Neural crest cell (in vitro differentiated cells): ENCODE measurements at regions not wholly inside any gene's neighbourhood (a gene's known extent, or its start where the extent isn't known, plus 50 kb on each side); places are given as distances from the start of the nearest gene placed in this dataset.

Experiments
- DNase-seq: peaks from one replicate; pipeline ENCODE4 v3.0.0; 2021; ENCODE audit warnings: low read depth, mixed read lengths, low spot score
- H3K27ac Mint-ChIP-seq: one replicate; pipeline ENCODE4 v1.8.0; 2021; ENCODE audit warnings: mild to moderate bottlenecking, mixed read lengths; ENCODE audit not compliant: unreplicated experiment
- H3K27me3 Mint-ChIP-seq: 2 replicates; pipeline ENCODE4 v1.8.0; 2021; ENCODE audit warnings: low read depth, mild to moderate bottlenecking, mixed read lengths
- H3K36me3 Mint-ChIP-seq: 2 replicates; pipeline ENCODE4 v1.8.0; 2021; ENCODE audit warnings: low read depth, mild to moderate bottlenecking, mixed read lengths
- H3K4me1 Mint-ChIP-seq: 2 replicates; pipeline ENCODE4 v1.8.0; 2021; ENCODE audit warnings: mixed read lengths
- H3K4me3 Mint-ChIP-seq: one replicate; pipeline ENCODE4 v1.8.0; 2021; ENCODE audit warnings: mild to moderate bottlenecking, mixed read lengths
- H3K9me3 Mint-ChIP-seq: 2 replicates; pipeline ENCODE4 v1.8.0; 2021; ENCODE audit warnings: mixed read lengths
- CTCF ChIP-seq: fragments of 200-600 bp; sonication (generic); conservative IDR thresholded peaks from 2 replicates; pipeline ENCODE4 v1.5.0; 2021; ENCODE audit warnings: antibody characterized with exemption, mild to moderate bottlenecking

DNA sequence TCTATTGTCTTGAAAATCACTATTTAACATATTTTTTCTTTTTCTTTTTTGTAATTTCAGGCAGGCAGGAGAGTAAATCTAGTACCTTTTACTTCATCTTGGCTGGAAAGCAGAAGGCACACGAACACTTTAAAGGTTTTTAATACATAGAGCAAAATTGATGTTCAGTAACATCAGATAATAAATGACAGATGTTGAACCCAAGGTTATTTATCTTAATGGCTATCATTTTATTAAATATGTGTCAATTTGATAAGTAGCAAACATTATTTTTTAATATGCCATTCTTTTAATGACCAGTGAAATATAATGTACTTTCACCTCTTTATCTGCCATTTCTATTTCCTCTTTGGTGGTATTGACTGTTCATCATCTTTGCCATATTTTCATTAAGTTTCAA lies 381.2 kb downstream of the ARHGEF28 start:
- H3K4me3 Mint-ChIP-seq = no peak overlapping the region
- DNase-seq = no peak

GRCh38 chr5:73999297-73999696 lies 373.3 kb downstream of the ARHGEF28 start:
- H3K4me3 Mint-ChIP-seq = no peak overlapping the region

More for the DNA sequence above, 381.2 kb downstream of the ARHGEF28 start:
- Mint-ChIP-seq H3K27me3 (no peaks in the 10 kb centered on the region), H3K36me3 (no peaks in the 10 kb centered on the region), H3K27ac (no peak overlapping the region), H3K9me3 (peaks cover 8% of the 10 kb centered on the region), H3K4me1 (no peaks in the 10 kb centered on the region)
- no peak for TF ChIP-seq CTCF

DNA sequence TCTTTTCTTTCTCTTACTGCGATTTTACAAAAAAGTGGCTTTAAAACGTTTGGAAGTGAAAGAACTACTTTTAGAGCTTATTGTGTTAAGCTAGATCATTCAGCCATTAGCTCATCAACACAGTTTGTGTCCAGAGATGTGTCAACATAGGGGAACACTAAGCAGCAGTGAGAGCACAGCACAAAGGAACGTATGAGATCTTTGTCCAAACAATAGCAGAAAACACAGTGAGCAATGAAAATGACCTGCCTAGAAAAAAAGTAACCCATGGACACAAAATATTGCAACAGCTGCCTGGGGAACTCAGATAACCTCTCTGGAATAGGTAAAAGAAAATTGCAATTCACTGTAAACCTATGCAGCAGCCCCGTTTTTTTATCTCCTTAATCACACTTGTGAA lies 372.5 kb downstream of the ARHGEF28 start:
- Mint-ChIP-seq H3K27ac (no peak overlapping the region), H3K4me3 (no peak overlapping the region), H3K27me3 (no peaks in the 10 kb centered on the region), H3K9me3 (peaks cover 4% of the 10 kb centered on the region), H3K36me3 (no peaks in the 10 kb centered on the region), H3K4me1 (peaks cover 12% of the 10 kb centered on the region)
- DNase-seq = no peak
- TF ChIP-seq CTCF = no peak

More at GRCh38 chr5:73999297-73999696, 373.3 kb downstream of the ARHGEF28 start:
- no peak for TF ChIP-seq CTCF
- Mint-ChIP-seq H3K9me3 (peaks cover 4% of the 10 kb centered on the region), H3K36me3 (no peaks in the 10 kb centered on the region), H3K27me3 (no peaks in the 10 kb centered on the region), H3K27ac (no peak overlapping the region), H3K4me1 (peaks cover 12% of the 10 kb centered on the region)
- DNase-seq = no peak

DNA sequence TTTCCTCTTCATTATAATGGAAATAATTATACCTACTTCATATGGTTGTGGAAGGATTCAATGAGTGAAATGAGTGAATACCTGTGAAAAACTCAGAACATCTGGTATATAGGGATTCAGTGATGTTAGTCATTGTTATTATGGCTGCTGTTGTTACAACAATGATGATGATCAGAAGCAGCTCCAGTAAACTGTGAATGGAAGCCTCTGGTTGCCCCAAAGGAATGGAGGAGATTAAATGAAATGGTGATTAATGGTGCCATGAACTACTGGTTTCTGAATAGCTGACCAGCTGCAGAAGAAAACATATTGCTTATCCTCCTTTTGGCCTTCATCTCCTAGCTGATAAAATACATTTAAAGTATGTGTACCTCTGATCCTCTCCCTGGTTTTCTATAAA lies 372.0 kb downstream of the ARHGEF28 start:
- no peak for DNase-seq
- TF ChIP-seq CTCF = no peak
- H3K36me3 Mint-ChIP-seq = no peaks in the 10 kb centered on the region
- H3K27me3 Mint-ChIP-seq = no peaks in the 10 kb centered on the region
- no peak overlapping the region for H3K27ac Mint-ChIP-seq
- H3K4me3 Mint-ChIP-seq = no peak overlapping the region
- H3K4me1 Mint-ChIP-seq = peaks cover 12% of the 10 kb centered on the region
- H3K9me3 Mint-ChIP-seq = peaks cover 4% of the 10 kb centered on the region

DNA sequence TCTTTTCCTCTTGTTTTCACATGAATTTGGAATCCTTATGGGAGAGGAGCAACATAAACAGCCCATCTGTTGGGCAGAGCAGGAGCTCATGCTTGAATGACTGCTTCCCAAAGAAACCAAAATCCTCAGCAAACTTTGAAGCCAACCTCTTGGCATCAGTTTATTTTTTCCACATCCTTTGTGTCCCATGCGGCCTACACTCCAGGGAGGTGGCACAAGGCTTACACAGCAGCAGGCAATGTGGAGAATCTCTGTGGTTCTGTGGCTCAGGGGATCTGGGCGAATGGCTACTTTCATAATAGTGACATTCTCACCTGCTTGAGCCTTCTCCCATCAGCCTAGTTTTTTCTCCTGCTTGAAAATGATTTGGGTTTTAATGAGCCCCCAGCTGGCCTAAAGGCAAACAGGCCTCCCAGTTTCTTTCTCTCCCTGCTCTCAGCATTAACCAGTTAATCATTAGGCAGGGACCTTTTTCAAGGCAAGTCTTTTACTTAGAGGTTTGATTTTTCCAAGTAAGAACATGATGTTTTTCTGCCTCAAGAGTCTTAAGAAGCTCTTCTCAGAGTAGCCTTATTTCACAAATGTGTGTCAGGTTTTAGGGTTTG lies 370.3 kb downstream of the ARHGEF28 start:
- no peak overlapping the region for H3K4me3 Mint-ChIP-seq
- no peak for DNase-seq
- peaks cover 12% of the 10 kb centered on the region for H3K4me1 Mint-ChIP-seq
- H3K9me3 Mint-ChIP-seq = peaks cover 4% of the 10 kb centered on the region
- H3K36me3 Mint-ChIP-seq = no peaks in the 10 kb centered on the region
- TF ChIP-seq CTCF = no peak
- H3K27ac Mint-ChIP-seq = no peak overlapping the region
- H3K27me3 Mint-ChIP-seq = no peaks in the 10 kb centered on the region
